Posterior cingulate gyrus (tissue), 11 donors: ENCODE measurements at regions not wholly inside any gene's neighbourhood (a gene's known extent, or its start where the extent isn't known, plus 50 kb on each side); places are given as distances from the start of the nearest gene placed in this dataset.
"Not testable (repeated sequence)": the region's sequence is repeated elsewhere in the genome, so short reads cannot be mapped to it uniquely, and the experiment has no call there.

ENCODE experiments used
- DNase-seq, 10 donors: peaks; one replicate each; pipeline versions ENCODE4 v3.0.0 to v3.0.0-alpha.2; 2020 to 2021; ENCODE audit warnings: mixed read lengths in 3 of 10
- intact Hi-C: fragments of 100-400 bp; cut with DNase I; formaldehyde crosslinking; loops from one replicate; pipeline ENCODE4 v1.15.1; 2023

DNA sequence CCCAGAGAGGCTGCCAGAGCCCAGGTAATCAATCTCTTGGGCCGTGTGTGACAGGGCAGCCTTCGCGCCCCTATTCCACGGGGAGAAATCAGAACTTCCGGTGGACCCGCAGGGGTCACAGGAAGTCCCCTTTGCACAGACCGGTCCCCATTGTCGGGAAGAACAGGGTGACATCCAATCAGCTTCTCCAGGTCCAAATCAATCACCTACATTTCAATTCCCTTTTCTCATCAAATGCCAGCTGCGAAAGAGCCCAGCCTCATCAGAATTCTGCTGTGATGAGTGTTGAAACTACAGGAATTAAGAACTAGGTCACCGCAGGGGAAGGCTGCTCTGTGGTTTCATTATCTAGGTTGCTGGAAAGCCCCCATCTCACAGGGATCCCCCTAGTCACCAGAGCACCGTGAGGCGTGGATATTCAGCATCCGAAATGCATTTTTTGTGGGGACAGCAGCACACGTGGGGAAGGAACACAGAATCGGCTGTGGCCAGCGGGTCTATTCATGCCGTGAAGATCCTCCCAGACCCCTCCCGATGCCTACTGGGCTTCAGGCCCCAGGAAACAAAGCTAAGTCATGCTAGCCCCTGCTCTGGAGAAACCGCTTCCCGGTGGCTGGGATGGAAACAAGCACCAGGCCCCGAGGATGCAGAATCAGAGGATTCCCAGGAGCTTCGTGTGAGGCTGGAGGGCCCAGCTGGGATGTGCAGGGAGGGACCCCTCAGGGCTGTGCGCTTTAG, 193.7 kb upstream of the ID2 start:
- DNase-seq = peak in 1 of 10 donors; percentile 75
- intact Hi-C loops = no loop called here

DNA sequence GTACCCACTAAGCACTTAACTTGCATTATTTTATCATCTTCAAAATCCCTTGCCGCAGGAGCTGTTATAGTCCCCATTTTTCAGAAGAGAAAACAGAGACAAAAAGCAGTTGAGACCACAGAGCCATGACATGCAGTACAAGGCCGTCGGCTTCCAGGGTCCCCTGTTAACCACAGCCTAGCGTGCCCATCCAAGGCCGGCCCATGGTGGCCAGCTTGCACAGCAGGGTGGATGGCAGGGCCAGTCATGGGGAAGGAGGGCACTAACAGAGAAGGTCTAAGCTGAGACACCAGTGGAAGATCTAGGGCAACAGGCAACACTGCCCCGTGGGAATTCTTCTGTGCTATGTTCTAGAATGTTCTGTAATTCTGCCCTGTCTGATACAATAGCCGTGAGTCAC, 192.6 kb upstream of the ID2 start:
- intact Hi-C loops = no loop called here
- no peak for DNase-seq

- peak in 1 of 10 donors; percentile 8 for DNase-seq
- intact Hi-C loops = no loop called here
These were observed 192.1 kb upstream of the ID2 start for GRCh38 chr2:8489751-8490150.

GRCh38 chr2:8490166-8490721, 191.6 kb upstream of the ID2 start:
- intact Hi-C loops = no loop called here

DNA sequence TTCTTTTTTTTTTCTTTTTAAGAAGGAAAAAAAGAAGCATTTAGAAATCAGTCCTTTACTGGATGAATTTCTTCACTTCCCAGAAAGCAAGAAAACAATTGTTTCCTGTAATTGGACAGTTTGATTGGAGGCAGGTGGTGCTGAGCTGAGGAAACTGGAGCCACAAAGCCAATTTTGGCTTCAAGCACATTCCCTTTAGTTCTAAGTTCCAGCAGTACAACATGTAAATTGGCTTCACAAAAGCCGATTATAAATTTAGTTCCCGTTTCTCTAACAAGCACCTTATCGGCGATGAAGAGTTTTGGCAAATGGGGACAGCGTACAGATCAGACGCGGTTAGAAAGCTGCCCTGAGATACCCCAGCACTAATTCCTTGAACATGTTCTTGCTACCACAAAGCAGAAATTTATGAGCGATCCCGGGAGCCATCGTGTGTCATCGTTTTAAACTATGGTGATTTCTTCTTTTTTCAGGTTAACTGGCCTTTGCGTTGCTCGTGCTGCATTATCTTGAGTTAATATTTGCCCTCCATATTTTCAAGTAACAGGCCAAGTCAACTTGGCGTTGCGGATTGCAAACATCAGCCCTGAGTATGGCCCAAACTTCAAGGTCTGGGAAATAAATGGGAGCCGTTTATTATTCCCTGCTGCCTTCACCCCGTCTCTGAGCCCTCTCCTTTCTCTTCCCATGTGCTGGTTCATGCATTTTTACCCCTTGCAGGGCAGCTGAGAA, 190.4 kb upstream of the ID2 start:
- intact Hi-C loops = no loop called here
- peak in 1 of 10 donors; percentile 18 for DNase-seq

More at GRCh38 chr2:8490166-8490721, 191.6 kb upstream of the ID2 start:
- DNase-seq = peak in 1 of 10 donors; percentile 37

DNA sequence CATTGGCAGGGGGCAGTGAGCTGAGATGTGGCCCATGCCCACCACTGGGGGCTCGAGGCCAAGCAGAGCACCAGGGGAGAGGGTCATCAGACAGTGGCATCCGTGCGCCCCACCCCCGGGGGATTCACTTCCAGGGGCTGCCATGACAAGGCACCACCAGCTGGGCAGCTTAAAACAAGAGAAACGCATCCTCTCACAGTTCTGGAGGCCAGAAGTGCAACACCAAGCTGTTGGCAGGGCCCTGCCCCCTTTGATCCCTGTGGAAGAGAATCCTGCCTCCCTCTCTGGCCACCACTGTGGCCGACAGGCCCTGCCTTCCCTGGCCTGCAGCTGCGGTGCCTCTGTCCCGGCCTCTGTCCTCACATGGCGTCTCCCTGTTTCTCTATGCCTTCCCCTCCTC, 187.7 kb upstream of the ID2 start:
- intact Hi-C loops = no loop called here
- peak in 1 of 10 donors; percentile 29 for DNase-seq

GRCh38 chr2:8494589-8494988, 187.3 kb upstream of the ID2 start:
- intact Hi-C loops = no loop called here
- peak in 1 of 10 donors; percentile 67 for DNase-seq

- intact Hi-C loops = no loop called here
- peak in 1 of 10 donors; percentile 20 for DNase-seq
These were observed 186.5 kb upstream of the ID2 start for GRCh38 chr2:8495189-8495989.

GRCh38 chr2:8496079-8496478, 185.8 kb upstream of the ID2 start:
- intact Hi-C loops = no loop called here
- DNase-seq = peak in 1 of 10 donors; percentile 29

GRCh38 chr2:8496617-8497016, 185.2 kb upstream of the ID2 start:
- peak in 1 of 10 donors; percentile 17 for DNase-seq
- intact Hi-C loops = no loop called here

- intact Hi-C loops = no loop called here
- DNase-seq = no peak
These were observed 182.9 kb upstream of the ID2 start for GRCh38 chr2:8498994-8499393.

- intact Hi-C loops = no loop called here
- peak in 1 of 10 donors; percentile 2 for DNase-seq
These were observed 181.5 kb upstream of the ID2 start for GRCh38 chr2:8500124-8501054.

DNA sequence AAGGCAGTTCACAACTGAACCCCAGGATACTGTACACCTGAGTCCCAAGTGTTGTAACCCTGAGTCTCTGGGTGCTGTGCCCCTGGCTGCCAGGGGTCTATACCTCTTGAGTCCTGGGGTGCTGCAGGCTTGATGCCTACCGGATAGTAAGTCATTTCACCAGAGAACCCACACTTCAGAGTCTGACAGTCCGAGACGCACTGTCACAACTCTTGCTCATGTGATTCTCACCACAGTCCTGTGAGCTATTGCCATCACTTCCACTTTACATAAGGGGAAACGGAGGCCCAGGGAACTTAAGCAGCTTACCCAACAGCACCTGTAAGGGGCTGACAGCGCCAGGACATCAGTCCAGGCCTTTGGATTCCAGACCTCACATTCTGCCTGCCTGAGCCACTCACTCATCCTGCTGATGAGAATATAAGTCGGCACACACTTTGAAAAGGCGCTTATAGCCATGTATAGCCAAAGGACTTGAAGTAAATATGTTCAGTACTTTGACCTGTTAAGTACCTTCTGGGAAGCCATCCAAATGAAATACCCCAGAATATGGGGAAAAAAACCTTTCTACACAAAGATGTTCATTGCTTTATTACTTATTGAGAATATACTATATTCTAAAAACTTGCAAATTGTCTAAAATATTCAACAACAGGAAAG, 180.7 kb upstream of the ID2 start:
- intact Hi-C loops = no loop called here
- DNase-seq = peak in 1 of 10 donors; percentile 10

- DNase-seq = peak in 1 of 10 donors; percentile 46
- intact Hi-C loops = no loop called here
These were observed 179.5 kb upstream of the ID2 start for GRCh38 chr2:8502316-8502715.

DNA sequence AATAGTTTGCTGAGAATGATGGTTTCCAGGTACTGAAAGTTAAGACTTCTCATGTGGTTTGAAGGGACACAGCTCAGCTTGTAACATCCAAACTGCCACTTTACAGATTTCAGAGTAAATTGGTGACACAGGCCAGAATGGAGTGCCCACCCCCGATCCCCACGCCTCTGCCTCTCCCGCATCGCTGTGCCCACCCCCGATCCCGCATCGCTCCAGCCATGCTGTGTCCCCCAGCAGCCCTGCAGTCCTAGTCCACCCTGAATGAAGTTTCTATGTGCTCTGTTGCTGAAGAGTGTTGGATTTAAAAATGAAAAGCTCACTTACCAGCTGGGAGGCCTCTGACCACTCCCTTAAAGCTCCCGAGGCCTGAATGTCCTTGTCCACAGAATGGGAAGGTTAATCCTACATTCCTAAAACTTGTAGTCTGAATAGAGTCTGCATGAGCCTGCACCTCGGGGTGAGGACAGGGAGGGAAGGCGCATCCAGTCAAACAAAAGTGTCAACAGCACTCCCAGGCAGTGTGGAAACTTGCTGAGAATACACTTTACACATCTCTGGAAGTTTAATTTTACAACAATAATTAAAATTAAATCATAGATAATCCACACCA, 176.4 kb upstream of the ID2 start:
- DNase-seq = peak in 2 of 10 donors; percentile 6 to 18

DNA sequence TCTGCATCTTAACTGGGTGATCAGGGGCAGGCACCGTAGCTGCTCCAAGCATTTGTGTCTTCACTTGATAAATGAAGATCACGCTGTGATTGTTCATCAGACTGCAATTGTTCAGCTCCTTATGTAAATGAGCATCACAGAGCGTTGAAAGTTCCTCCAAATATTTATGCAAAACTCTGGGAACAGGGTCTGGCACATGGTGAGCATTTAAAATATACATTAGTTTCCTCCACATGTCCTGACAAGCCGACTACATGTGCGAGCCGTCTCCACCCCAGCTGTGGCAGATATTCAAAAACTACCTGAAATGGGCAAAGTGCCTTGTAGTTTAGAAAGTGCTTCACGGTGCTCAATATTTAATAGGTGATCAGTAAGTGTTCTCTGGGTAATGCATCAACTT, 175.1 kb upstream of the ID2 start:
- peak in 2 of 10 donors; percentile 2 to 17 for DNase-seq
- intact Hi-C loops = no loop called here

More for the DNA sequence above, 176.4 kb upstream of the ID2 start:
- intact Hi-C loops = no loop called here

DNA sequence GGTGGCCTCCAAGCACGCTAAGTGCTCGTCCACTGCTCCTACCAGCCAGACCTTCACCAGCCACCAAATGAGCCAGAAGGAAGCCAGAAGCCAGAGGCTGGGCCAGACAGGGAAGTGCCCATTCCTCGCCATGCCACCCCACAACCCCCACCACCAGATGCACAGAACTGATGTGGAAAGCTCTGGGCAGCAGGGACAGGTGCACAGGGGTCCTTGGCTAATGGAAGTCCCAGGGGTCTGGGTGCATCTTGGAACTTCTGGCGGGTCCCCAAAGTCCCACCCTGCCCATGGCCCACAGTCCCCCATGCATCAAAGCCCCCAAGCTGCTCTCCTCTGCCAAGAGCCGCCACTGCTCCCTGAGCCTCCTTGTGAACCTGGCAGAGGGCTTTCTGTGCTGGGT, 173.1 kb upstream of the ID2 start:
- peak in 2 of 10 donors; percentile 49 to 59 for DNase-seq
- intact Hi-C loops = no loop called here

DNA sequence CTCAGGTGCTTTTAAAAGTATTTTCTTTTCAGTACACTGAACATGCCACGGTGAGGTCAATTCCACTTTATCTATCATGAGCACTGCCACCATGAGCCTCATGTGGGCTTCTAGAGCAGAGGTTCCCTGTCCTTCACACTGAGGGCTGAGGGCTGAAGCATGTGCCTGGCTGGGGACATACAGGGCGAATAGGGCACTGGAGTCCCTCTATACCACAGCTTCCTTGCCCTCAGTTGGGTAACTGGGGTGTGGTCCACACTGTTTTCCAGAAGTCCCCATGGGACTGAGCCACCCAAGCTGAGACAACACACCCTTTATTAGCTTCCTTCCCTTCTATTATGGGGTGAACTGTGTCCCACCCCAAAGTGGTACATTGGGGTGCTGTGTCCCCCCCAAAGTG, 172.2 kb upstream of the ID2 start:
- intact Hi-C loops = no loop called here

DNA sequence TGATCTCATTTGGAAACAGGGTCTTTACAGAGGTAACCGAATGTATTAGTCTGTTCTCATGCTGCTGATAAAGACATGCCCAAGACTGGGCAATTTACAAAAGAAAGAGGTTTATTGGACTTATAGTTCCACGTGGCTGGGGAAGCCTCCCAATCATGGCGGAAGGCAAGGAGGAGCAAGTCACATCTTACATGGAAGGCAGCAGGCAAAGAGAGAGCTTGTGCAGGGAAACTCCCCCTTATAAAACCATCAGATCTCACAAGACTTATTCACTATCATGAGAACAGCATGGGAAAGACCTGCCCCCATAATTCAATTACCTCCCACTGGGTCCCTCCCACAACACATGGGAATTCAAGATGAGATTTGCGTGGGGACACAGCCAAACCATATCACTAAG, 171.8 kb upstream of the ID2 start:
- peak in 1 of 10 donors; percentile 9 for DNase-seq
- intact Hi-C loops = not testable (repeated sequence)

More for the DNA sequence above, 172.2 kb upstream of the ID2 start:
- DNase-seq = peak in 1 of 10 donors; percentile 16
